Fibroblast of pulmonary artery (primary cell): ENCODE measurements at regions not wholly inside any gene's neighbourhood (a gene's known extent, or its start where the extent isn't known, plus 50 kb on each side); places are given as distances from the start of the nearest gene placed in this dataset.

ENCODE experiments used
- DNase-seq: peaks from one replicate; pipeline ENCODE4 v3.0.0-alpha.2; 2010; ENCODE audit warnings: low read depth
- H3K4me3 ChIP-seq: replicated peaks from 2 replicates; pipeline ENCODE4 v1.5.1; 2011; ENCODE audit warnings: low read depth, mild to moderate bottlenecking, control low read depth, low read length, moderate library complexity
- TF ChIP-seq, protein P1 (sequence below): IDR thresholded peaks from 2 replicates; pipeline ENCODE4 v1.5.1; 2011; ENCODE audit warnings: mild to moderate bottlenecking, control low read depth, low read length, inconsistent platforms; ENCODE audit errors: missing control alignments

GRCh38 chr1:165036403-165036802 lies 320.1 kb downstream of the LMX1A start:
- TF ChIP-seq, protein P1, sequence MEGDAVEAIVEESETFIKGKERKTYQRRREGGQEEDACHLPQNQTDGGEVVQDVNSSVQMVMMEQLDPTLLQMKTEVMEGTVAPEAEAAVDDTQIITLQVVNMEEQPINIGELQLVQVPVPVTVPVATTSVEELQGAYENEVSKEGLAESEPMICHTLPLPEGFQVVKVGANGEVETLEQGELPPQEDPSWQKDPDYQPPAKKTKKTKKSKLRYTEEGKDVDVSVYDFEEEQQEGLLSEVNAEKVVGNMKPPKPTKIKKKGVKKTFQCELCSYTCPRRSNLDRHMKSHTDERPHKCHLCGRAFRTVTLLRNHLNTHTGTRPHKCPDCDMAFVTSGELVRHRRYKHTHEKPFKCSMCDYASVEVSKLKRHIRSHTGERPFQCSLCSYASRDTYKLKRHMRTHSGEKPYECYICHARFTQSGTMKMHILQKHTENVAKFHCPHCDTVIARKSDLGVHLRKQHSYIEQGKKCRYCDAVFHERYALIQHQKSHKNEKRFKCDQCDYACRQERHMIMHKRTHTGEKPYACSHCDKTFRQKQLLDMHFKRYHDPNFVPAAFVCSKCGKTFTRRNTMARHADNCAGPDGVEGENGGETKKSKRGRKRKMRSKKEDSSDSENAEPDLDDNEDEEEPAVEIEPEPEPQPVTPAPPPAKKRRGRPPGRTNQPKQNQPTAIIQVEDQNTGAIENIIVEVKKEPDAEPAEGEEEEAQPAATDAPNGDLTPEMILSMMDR = no peak
- H3K4me3 ChIP-seq = no peak overlapping the region
- no peak for DNase-seq

- H3K4me3 ChIP-seq = no peak overlapping the region
- peak; percentile 3 for DNase-seq
- TF ChIP-seq, protein P1 = no peak
Measured at GRCh38 chr1:165034136-165034809, 322.2 kb downstream of the LMX1A start.

GRCh38 chr1:165031001-165031400 lies 325.5 kb downstream of the LMX1A start:
- DNase-seq = no peak
- no peak overlapping the region for H3K4me3 ChIP-seq

GRCh38 chr1:165025805-165026204 lies 330.7 kb downstream of the LMX1A start:
- TF ChIP-seq, protein P1 = no peak
- no peak for DNase-seq

More at GRCh38 chr1:165031001-165031400, 325.5 kb downstream of the LMX1A start:
- TF ChIP-seq, protein P1 = no peak

DNA sequence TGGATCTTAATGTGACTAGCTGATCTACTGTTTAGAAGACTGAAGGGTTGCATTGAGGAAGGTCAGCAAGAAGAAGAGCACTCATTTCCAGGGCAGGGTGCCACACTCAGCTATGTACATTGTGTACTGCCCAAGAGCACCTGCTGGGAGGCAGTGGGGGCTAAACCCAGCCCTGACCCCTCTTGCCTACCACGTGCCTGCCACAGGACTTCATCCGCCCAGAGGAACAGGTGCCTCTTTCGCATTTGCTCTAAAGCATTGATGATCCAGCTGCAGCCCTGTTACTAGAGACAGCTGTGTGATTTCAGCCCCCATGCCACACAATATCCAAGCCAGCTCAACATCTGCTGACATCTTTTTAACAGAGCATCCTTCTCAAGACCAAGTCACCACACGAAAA lies 341.8 kb downstream of the LMX1A start:
- no peak for DNase-seq
- TF ChIP-seq, protein P1 = no peak
- H3K4me3 ChIP-seq = no peak overlapping the region

More at GRCh38 chr1:165025805-165026204, 330.7 kb downstream of the LMX1A start:
- no peak overlapping the region for H3K4me3 ChIP-seq

DNA sequence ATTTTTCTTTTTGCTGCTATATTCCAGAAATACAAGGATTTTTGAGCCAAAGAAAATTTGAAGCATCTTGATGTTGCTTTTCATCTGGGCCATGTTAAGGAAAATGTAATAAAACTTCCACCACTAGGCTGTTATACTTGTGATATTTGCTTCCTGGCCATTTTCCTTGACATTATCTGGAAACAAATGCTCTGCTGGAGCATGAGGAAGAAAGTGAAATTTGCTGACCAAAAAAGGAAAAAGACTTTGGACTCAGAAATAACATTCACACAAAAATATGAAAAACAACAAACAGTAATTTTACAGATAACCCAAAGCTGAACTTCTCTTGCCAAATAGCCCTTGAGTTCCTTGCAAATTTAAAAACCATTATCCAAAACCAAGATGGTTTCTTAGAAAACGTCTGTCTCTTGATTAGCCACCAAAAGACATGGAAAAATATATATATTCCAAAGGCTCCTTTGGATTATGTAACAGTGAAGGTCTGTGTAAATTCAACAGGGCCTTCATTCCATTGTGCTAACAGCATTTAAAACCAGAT lies 344.5 kb downstream of the LMX1A start:
- no peak overlapping the region for H3K4me3 ChIP-seq
- TF ChIP-seq, protein P1 = no peak
- no peak for DNase-seq

- no peak overlapping the region for H3K4me3 ChIP-seq
- TF ChIP-seq, protein P1 = no peak
- DNase-seq = no peak
Measured at GRCh38 chr1:165011186-165011585, 345.3 kb downstream of the LMX1A start.
